ES-I3 (cell line): ENCODE measurements at regions not wholly inside any gene's neighbourhood (a gene's known extent, or its start where the extent isn't known, plus 50 kb on each side); places are given as distances from the start of the nearest gene placed in this dataset.
A peak's percentile ranks its signal among the peaks of the same experiment; 100 is the strongest.

Experiments
- H3K36me3 ChIP-seq: 2 replicates; pipeline ENCODE4 v1.6.1; 2013; ENCODE audit warnings: mild to moderate bottlenecking, low read length, control low read depth, moderate library complexity; ENCODE audit not compliant: insufficient read depth
- H3K4me1 ChIP-seq: 2 replicates; pipeline ENCODE4 v1.6.1; 2013; ENCODE audit warnings: mild to moderate bottlenecking, control low read depth, low read length; ENCODE audit not compliant: insufficient read depth
- H3K9ac ChIP-seq: 2 replicates; pipeline ENCODE4 v1.6.1; 2013; ENCODE audit warnings: low read depth, mild to moderate bottlenecking, low read length, moderate library complexity
- H3K9me3 ChIP-seq: 2 replicates; pipeline ENCODE4 v1.6.1; 2013; ENCODE audit warnings: mild to moderate bottlenecking, low read length, moderate library complexity; ENCODE audit not compliant: control insufficient read depth, insufficient read depth

- no peaks in the 10 kb centered on the region for H3K36me3 ChIP-seq
- H3K9me3 ChIP-seq, result no peaks in the 10 kb centered on the region
- no peak overlapping the region for H3K9ac ChIP-seq
- H3K4me1 ChIP-seq, result peaks cover 12% of the 10 kb centered on the region; the same call in 1 of the 2 replicates
Observed at GRCh38 chr9:77084094-77084493, 64.6 kb downstream of the FOXB2 start.

GRCh38 chr9:77085416-77085815, 66.0 kb downstream of the FOXB2 start:
- H3K36me3 ChIP-seq, result no peaks in the 10 kb centered on the region
- H3K9me3 ChIP-seq, result no peaks in the 10 kb centered on the region

GRCh38 chr9:77087506-77087905, 68.1 kb downstream of the FOXB2 start:
- peaks cover 19% of the 10 kb centered on the region for H3K4me1 ChIP-seq
- no peaks in the 10 kb centered on the region for H3K36me3 ChIP-seq
- no peak overlapping the region for H3K9ac ChIP-seq
- no peaks in the 10 kb centered on the region for H3K9me3 ChIP-seq

More at GRCh38 chr9:77085416-77085815, 66.0 kb downstream of the FOXB2 start:
- Histone ChIP-seq H3K4me1 (peaks cover 12% of the 10 kb centered on the region; the same call in 1 of the 2 replicates), H3K9ac (no peak overlapping the region)

- Histone ChIP-seq H3K9ac (peak overlapping the region; percentile 8; the same call in 1 of the 2 replicates), H3K4me1 (peaks cover 15% of the 10 kb centered on the region), H3K9me3 (no peaks in the 10 kb centered on the region), H3K36me3 (no peaks in the 10 kb centered on the region)
Observed at GRCh38 chr9:77092536-77092935, 73.1 kb downstream of the FOXB2 start.

GRCh38 chr9:77094150-77094549, 74.7 kb downstream of the FOXB2 start:
- Histone ChIP-seq H3K4me1 (peaks cover 18% of the 10 kb centered on the region), H3K9ac (no peak overlapping the region), H3K36me3 (no peaks in the 10 kb centered on the region), H3K9me3 (no peaks in the 10 kb centered on the region)

GRCh38 chr9:77097335-77097734, 77.9 kb downstream of the FOXB2 start:
- Histone ChIP-seq H3K36me3 (no peaks in the 10 kb centered on the region), H3K4me1 (peaks cover 12% of the 10 kb centered on the region), H3K9ac (no peak overlapping the region), H3K9me3 (no peaks in the 10 kb centered on the region)

- Histone ChIP-seq H3K9ac (no peak overlapping the region), H3K9me3 (no peaks in the 10 kb centered on the region), H3K36me3 (no peaks in the 10 kb centered on the region), H3K4me1 (0 out of 2 replicates have a peak, but pooled peaks cover 4% of the 10 kb centered on the region)
Observed at GRCh38 chr9:77099388-77099787, 77.9 kb upstream of the VPS13A start.

GRCh38 chr9:77111408-77111807, 65.9 kb upstream of the VPS13A start:
- no peaks in the 10 kb centered on the region for H3K4me1 ChIP-seq
- H3K9ac ChIP-seq, result no peak overlapping the region
- H3K9me3 ChIP-seq, result no peaks in the 10 kb centered on the region
- no peaks in the 10 kb centered on the region for H3K36me3 ChIP-seq

GRCh38 chr9:77125665-77126064, 51.7 kb upstream of the VPS13A start:
- H3K9ac ChIP-seq, result no peak overlapping the region
- 0 out of 2 replicates have a peak, but pooled peaks cover 10% of the 10 kb centered on the region for H3K4me1 ChIP-seq
- no peaks in the 10 kb centered on the region for H3K36me3 ChIP-seq
- peaks cover 4% of the 10 kb centered on the region for H3K9me3 ChIP-seq

- H3K9me3 ChIP-seq, result peaks cover 4% of the 10 kb centered on the region
- no peak overlapping the region for H3K9ac ChIP-seq
- H3K36me3 ChIP-seq, result no peaks in the 10 kb centered on the region
- 0 out of 2 replicates have a peak, but pooled peaks cover 10% of the 10 kb centered on the region for H3K4me1 ChIP-seq
Observed at GRCh38 chr9:77127071-77127470, 50.3 kb upstream of the VPS13A start.
